Panc1 (cell line): ENCODE measurements at regions not wholly inside any gene's neighbourhood (a gene's known extent, or its start where the extent isn't known, plus 50 kb on each side); places are given as distances from the start of the nearest gene placed in this dataset.

Experiments
- SIN3A ChIP-seq: IDR thresholded peaks from 2 replicates; pipeline ENCODE4 v1.6.1; 2012; ENCODE audit warnings: low read depth, mild to moderate bottlenecking, low read length, moderate library complexity, borderline replicate concordance; ENCODE audit not compliant: insufficient read depth
- TF ChIP-seq, protein P1 (sequence below): fragments of 450-650 bp; IDR thresholded peaks from 2 replicates; pipeline ENCODE4 v1.5.1; 2017; ENCODE audit warnings: mild to moderate bottlenecking

GRCh38 chr3:87349833-87350232 is 73.4 kb upstream of the POU1F1 start:
- TF ChIP-seq, protein P1, sequence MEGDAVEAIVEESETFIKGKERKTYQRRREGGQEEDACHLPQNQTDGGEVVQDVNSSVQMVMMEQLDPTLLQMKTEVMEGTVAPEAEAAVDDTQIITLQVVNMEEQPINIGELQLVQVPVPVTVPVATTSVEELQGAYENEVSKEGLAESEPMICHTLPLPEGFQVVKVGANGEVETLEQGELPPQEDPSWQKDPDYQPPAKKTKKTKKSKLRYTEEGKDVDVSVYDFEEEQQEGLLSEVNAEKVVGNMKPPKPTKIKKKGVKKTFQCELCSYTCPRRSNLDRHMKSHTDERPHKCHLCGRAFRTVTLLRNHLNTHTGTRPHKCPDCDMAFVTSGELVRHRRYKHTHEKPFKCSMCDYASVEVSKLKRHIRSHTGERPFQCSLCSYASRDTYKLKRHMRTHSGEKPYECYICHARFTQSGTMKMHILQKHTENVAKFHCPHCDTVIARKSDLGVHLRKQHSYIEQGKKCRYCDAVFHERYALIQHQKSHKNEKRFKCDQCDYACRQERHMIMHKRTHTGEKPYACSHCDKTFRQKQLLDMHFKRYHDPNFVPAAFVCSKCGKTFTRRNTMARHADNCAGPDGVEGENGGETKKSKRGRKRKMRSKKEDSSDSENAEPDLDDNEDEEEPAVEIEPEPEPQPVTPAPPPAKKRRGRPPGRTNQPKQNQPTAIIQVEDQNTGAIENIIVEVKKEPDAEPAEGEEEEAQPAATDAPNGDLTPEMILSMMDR = no peak
- no peak for TF ChIP-seq SIN3A
